GM12874 (cell line): ENCODE measurements at regions not wholly inside any gene's neighbourhood (a gene's known extent, or its start where the extent isn't known, plus 50 kb on each side); places are given as distances from the start of the nearest gene placed in this dataset.

Experiments used
- CTCF ChIP-seq: IDR thresholded peaks from 2 replicates; pipeline ENCODE4 v1.5.1; 2011; ENCODE audit warnings: low read depth, mild to moderate bottlenecking, control low read depth, low read length, moderate library complexity; ENCODE audit not compliant: insufficient read depth

GRCh38 chr2:16744521-16744920 lies 78.9 kb upstream of the CYRIA start:
- TF ChIP-seq CTCF = no peak

- no peak for TF ChIP-seq CTCF
Observed at GRCh38 chr2:16742026-16742425, 76.4 kb upstream of the CYRIA start.

- TF ChIP-seq CTCF = no peak
Observed at GRCh38 chr2:16741498-16741897, 75.9 kb upstream of the CYRIA start.

GRCh38 chr2:16739778-16740581 lies 74.3 kb upstream of the CYRIA start:
- no peak for TF ChIP-seq CTCF

GRCh38 chr2:16738361-16739225 lies 73.0 kb upstream of the CYRIA start:
- TF ChIP-seq CTCF = no peak

- TF ChIP-seq CTCF = no peak
Observed at GRCh38 chr2:16737812-16738211, 72.2 kb upstream of the CYRIA start.

- no peak for TF ChIP-seq CTCF
Observed at GRCh38 chr2:16736633-16737032, 71.0 kb upstream of the CYRIA start.
